ENCODE measurements at regions not wholly inside any gene's neighbourhood (a gene's known extent, or its start where the extent isn't known, plus 50 kb on each side); places are given as distances from the start of the nearest gene placed in this dataset.

DNA sequence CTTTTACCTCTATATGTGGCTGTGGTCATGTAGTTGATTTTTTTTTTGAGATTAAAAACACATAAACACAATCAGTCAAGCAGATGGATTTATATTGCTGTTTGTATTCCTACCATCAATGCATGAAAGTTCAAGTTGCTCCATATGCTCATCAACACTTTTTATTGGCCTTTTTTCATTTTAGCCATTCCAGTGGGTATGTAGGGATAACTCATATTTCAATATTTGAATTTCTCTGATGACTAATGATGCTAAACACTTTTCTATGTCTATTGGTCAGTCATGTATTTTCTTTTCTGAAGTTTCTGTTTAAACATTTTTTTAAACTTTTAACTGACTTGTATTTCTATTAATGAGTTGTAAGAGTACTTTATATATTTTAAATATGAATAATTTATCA lies 445.4 kb upstream of the RGMB start:
- Histone ChIP-seq H3K4me2 (ENCODE audit: insufficient read depth, low read length) (no peak overlapping the region), H4K20me1 (ENCODE audit: insufficient read depth, low read length) (no peaks in the 10 kb centered on the region), H3K36me3 (ENCODE audit: insufficient read depth, low read length) (no peaks in the 10 kb centered on the region), H3K27ac (ENCODE audit: low read depth, low read length) (no peak overlapping the region), H3K27me3 (ENCODE audit: insufficient read depth, low read length) (no peaks in the 10 kb centered on the region), H3K4me3 (ENCODE audit: insufficient read depth, low read length) (no peak overlapping the region), H3K79me2 (ENCODE audit: insufficient read depth, low read length) (no peaks in the 10 kb centered on the region), H3K9me3 (ENCODE audit: low read depth, low read length) (no peaks in the 10 kb centered on the region), H2AFZ (ENCODE audit: low read length) (no peak overlapping the region), H3K4me1 (ENCODE audit: insufficient read depth, low read length) (no peaks in the 10 kb centered on the region)
- DNase-seq (ENCODE audit: insufficient read length, low spot score, missing footprints): no peak
- TF ChIP-seq, protein P1, sequence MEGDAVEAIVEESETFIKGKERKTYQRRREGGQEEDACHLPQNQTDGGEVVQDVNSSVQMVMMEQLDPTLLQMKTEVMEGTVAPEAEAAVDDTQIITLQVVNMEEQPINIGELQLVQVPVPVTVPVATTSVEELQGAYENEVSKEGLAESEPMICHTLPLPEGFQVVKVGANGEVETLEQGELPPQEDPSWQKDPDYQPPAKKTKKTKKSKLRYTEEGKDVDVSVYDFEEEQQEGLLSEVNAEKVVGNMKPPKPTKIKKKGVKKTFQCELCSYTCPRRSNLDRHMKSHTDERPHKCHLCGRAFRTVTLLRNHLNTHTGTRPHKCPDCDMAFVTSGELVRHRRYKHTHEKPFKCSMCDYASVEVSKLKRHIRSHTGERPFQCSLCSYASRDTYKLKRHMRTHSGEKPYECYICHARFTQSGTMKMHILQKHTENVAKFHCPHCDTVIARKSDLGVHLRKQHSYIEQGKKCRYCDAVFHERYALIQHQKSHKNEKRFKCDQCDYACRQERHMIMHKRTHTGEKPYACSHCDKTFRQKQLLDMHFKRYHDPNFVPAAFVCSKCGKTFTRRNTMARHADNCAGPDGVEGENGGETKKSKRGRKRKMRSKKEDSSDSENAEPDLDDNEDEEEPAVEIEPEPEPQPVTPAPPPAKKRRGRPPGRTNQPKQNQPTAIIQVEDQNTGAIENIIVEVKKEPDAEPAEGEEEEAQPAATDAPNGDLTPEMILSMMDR (IDR thresholded peaks at IDR 0.05; ENCODE audit: extremely low read depth, low read depth, low read length): no peak

DNA sequence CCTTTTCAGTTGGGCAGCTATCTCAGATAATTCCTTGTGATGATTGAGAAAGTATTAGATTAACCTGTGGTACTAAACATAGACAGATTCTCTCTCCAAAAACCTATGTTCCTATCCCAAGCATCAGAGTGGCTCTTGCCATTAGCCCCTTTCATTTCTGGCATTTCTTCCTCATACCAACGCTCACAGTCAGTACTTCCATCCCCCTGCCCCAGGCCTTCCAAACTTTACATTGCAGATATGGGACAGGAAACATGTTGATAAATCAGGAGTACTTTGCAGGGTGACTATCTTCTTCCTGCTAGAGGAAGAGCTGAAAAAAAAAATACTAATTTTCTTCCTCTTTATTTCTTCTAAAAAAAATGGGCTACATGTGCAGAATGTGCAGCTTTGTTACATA lies 442.6 kb upstream of the RGMB start:
- no peak overlapping the region for H3K4me2 ChIP-seq (ENCODE audit: insufficient read depth, low read length)
- H3K4me1 ChIP-seq (ENCODE audit: insufficient read depth, low read length): no peaks in the 10 kb centered on the region
- no peaks in the 10 kb centered on the region for H3K79me2 ChIP-seq (ENCODE audit: insufficient read depth, low read length)
- no peaks in the 10 kb centered on the region for H3K9me3 ChIP-seq (ENCODE audit: low read depth, low read length)
- H3K27me3 ChIP-seq (ENCODE audit: insufficient read depth, low read length): no peaks in the 10 kb centered on the region
- peak overlapping the region; percentile 10 for H2AFZ ChIP-seq (ENCODE audit: low read length)
- H3K36me3 ChIP-seq (ENCODE audit: insufficient read depth, low read length): no peaks in the 10 kb centered on the region
- DNase-seq (ENCODE audit: insufficient read length, low spot score, missing footprints): no peak
- TF ChIP-seq, protein P1 (IDR thresholded peaks at IDR 0.05; ENCODE audit: extremely low read depth, low read depth, low read length): no peak
- H4K20me1 ChIP-seq (ENCODE audit: insufficient read depth, low read length): no peaks in the 10 kb centered on the region
- H3K4me3 ChIP-seq (ENCODE audit: insufficient read depth, low read length): no peak overlapping the region
- H3K27ac ChIP-seq (ENCODE audit: low read depth, low read length): no peak overlapping the region

DNA sequence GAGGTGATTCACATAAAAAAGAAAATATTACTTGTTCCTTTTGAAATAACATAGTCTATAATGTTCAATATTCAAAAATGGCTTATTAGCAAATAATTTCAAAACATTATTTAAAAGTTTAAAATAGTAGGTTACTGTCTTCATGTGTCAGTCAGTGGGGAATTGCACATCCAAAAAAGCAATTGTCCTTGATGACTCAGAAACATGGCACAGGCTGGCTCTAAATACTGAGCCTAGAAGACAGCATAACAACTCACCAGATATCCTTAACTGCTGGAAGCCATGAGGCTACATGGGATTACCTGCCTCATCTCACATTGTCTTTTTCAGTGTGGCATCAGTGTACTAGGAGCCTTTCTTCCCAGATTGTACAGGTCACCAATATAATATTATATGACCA lies 439.5 kb upstream of the RGMB start:
- no peaks in the 10 kb centered on the region for H3K9me3 ChIP-seq (ENCODE audit: low read depth, low read length)
- no peaks in the 10 kb centered on the region for H3K4me1 ChIP-seq (ENCODE audit: insufficient read depth, low read length)
- H2AFZ ChIP-seq (ENCODE audit: low read length): no peak overlapping the region
- H3K36me3 ChIP-seq (ENCODE audit: insufficient read depth, low read length): no peaks in the 10 kb centered on the region
- H3K79me2 ChIP-seq (ENCODE audit: insufficient read depth, low read length): no peaks in the 10 kb centered on the region
- H4K20me1 ChIP-seq (ENCODE audit: insufficient read depth, low read length): no peaks in the 10 kb centered on the region
- no peaks in the 10 kb centered on the region for H3K27me3 ChIP-seq (ENCODE audit: insufficient read depth, low read length)
- H3K4me2 ChIP-seq (ENCODE audit: insufficient read depth, low read length): no peak overlapping the region
- no peak overlapping the region for H3K4me3 ChIP-seq (ENCODE audit: insufficient read depth, low read length)
- no peak overlapping the region for H3K27ac ChIP-seq (ENCODE audit: low read depth, low read length)
- DNase-seq (ENCODE audit: insufficient read length, low spot score, missing footprints): peak; percentile 41
- TF ChIP-seq, protein P1 (IDR thresholded peaks at IDR 0.05; ENCODE audit: extremely low read depth, low read depth, low read length): no peak

DNA sequence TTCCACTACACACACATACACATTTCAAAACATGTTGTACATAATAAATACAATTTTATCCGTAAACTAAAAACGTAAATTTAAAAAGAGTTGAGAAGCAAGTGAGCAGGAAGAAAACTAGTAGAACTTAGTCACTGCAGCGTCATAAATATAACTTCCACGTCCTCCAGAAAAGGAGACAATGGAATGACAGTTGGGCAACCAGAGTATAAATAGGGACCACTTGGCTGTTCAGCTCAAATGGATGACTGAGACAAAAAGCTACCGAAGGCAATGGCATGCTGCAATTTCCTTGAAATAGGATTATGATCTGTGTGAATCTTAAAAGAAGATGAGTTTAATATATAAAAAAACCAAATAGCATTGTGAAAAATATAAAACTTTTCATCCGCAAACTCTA lies 438.5 kb upstream of the RGMB start:
- Histone ChIP-seq H3K9me3 (ENCODE audit: low read depth, low read length) (no peaks in the 10 kb centered on the region), H3K79me2 (ENCODE audit: insufficient read depth, low read length) (no peaks in the 10 kb centered on the region), H3K4me1 (ENCODE audit: insufficient read depth, low read length) (no peaks in the 10 kb centered on the region), H3K27me3 (ENCODE audit: insufficient read depth, low read length) (no peaks in the 10 kb centered on the region), H4K20me1 (ENCODE audit: insufficient read depth, low read length) (no peaks in the 10 kb centered on the region), H3K36me3 (ENCODE audit: insufficient read depth, low read length) (no peaks in the 10 kb centered on the region), H3K27ac (ENCODE audit: low read depth, low read length) (peak overlapping the region; percentile 24), H2AFZ (ENCODE audit: low read length) (no peak overlapping the region), H3K4me3 (ENCODE audit: insufficient read depth, low read length) (no peak overlapping the region), H3K4me2 (ENCODE audit: insufficient read depth, low read length) (no peak overlapping the region)
- no peak for DNase-seq (ENCODE audit: insufficient read length, low spot score, missing footprints)
- TF ChIP-seq, protein P1 (IDR thresholded peaks at IDR 0.05; ENCODE audit: extremely low read depth, low read depth, low read length): no peak

Measured in osteoblast (primary cell).